ENCODE measurements at regions not wholly inside any gene's neighbourhood (a gene's known extent, or its start where the extent isn't known, plus 50 kb on each side); places are given as distances from the start of the nearest gene placed in this dataset.

DNA sequence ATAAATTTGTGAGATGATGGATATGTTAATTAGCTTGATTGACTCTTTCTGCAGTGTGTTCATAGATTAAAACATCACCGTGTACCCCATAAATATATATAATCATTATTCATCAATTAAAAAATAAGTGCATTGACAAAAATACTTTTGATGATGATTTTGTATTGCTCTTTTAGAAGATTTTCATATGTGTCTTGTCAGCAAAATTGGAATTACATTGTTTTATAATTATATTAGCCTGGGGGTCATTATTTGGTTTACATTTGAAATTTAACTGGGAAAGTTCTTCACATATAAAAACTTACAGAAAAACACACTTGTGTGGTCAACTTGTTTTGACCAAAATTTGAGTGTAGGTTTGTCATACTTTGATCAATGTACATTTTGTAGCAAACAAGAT is 614.6 kb upstream of the ITGA1 start:
- no peak for DNase-seq (ENCODE audit: low read depth)
- H3K4me3 ChIP-seq (ENCODE audit: low read depth, low read length) = no peak overlapping the region
- TF ChIP-seq, protein P1, sequence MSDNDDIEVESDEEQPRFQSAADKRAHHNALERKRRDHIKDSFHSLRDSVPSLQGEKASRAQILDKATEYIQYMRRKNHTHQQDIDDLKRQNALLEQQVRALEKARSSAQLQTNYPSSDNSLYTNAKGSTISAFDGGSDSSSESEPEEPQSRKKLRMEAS (IDR thresholded peaks at IDR 0.05; ENCODE audit: low read depth, low read length) = no peak
- TF ChIP-seq, protein P2, sequence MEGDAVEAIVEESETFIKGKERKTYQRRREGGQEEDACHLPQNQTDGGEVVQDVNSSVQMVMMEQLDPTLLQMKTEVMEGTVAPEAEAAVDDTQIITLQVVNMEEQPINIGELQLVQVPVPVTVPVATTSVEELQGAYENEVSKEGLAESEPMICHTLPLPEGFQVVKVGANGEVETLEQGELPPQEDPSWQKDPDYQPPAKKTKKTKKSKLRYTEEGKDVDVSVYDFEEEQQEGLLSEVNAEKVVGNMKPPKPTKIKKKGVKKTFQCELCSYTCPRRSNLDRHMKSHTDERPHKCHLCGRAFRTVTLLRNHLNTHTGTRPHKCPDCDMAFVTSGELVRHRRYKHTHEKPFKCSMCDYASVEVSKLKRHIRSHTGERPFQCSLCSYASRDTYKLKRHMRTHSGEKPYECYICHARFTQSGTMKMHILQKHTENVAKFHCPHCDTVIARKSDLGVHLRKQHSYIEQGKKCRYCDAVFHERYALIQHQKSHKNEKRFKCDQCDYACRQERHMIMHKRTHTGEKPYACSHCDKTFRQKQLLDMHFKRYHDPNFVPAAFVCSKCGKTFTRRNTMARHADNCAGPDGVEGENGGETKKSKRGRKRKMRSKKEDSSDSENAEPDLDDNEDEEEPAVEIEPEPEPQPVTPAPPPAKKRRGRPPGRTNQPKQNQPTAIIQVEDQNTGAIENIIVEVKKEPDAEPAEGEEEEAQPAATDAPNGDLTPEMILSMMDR (IDR thresholded peaks at IDR 0.05; ENCODE audit: low read depth, low read length) = no peak
- TF ChIP-seq POLR2A (IDR thresholded peaks at IDR 0.05; ENCODE audit: extremely low read depth, insufficient read length) (no peak), MYC (IDR thresholded peaks at IDR 0.05; ENCODE audit: low read depth, low read length) (no peak)

DNA sequence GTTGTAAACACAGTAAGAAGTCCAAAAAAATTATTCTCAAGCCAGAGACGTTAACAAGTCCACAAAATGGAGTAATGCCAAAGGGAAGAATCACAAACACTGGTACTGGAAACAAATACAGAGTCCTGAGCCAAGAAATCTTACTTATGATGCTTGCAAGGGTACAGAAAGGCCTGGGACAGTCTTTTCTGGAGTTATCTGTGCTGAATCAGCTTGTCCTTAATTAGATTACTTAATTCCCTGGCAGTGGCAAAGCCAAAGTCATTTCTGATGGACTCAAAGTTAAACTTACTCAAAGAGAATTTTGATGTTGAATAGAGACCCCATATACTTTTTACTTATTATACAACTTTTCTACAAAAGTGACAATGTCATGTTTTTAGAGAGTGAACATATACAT is 610.5 kb upstream of the ITGA1 start:
- no peak for DNase-seq (ENCODE audit: low read depth)
- H3K4me3 ChIP-seq (ENCODE audit: low read depth, low read length) = no peak overlapping the region
- TF ChIP-seq POLR2A (IDR thresholded peaks at IDR 0.05; ENCODE audit: extremely low read depth, insufficient read length) = no peak
- TF ChIP-seq, protein P2 (IDR thresholded peaks at IDR 0.05; ENCODE audit: low read depth, low read length) = no peak
- no peak for TF ChIP-seq MYC (IDR thresholded peaks at IDR 0.05; ENCODE audit: low read depth, low read length)
- TF ChIP-seq, protein P1 (IDR thresholded peaks at IDR 0.05; ENCODE audit: low read depth, low read length) = no peak

DNA sequence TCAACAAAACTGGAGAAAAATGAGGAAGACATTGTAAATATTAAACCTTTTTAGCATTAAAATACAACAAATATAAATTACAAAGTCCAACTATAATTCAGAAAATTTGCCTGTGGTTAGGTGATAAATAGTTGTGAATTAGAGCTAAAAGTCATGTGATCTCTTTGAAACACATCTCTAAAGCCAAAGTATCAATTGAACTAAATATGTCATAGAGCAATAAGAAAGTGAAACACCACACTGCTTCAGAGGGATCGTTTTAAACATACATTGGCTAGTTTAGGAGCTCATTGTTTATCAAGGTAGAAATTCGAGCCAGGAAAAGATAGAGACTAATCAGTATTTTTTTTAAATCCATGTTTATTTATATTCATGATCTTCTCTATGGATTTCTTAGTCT is 606.3 kb upstream of the ITGA1 start:
- DNase-seq (ENCODE audit: low read depth) = no peak
- no peak overlapping the region for H3K4me3 ChIP-seq (ENCODE audit: low read depth, low read length)
- TF ChIP-seq, protein P2 (IDR thresholded peaks at IDR 0.05; ENCODE audit: low read depth, low read length) = no peak
- TF ChIP-seq MYC (IDR thresholded peaks at IDR 0.05; ENCODE audit: low read depth, low read length) (no peak), POLR2A (IDR thresholded peaks at IDR 0.05; ENCODE audit: extremely low read depth, insufficient read length) (no peak)
- TF ChIP-seq, protein P1 (IDR thresholded peaks at IDR 0.05; ENCODE audit: low read depth, low read length) = no peak

DNA sequence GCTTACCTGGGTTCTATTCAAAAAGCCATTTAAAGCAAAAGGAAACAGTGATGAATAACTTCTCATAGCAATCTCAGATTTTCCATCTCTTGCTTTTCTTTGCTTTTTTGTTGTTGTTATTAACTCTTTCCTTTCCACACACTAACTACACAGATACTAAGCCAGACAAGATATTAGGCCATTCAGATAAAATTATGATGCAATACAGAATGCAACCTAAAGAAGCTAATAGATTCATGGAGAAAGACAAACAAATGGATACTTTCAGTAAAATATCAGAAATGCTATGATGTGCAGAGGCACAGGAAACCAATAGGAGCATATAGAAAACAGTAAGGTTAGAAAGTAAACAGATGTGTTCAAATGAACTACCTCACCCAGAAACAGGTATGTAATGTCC is 597.0 kb upstream of the ITGA1 start:
- H3K4me3 ChIP-seq (ENCODE audit: low read depth, low read length) = no peak overlapping the region
- DNase-seq (ENCODE audit: low read depth) = no peak
- TF ChIP-seq, protein P2 (IDR thresholded peaks at IDR 0.05; ENCODE audit: low read depth, low read length) = no peak
- TF ChIP-seq POLR2A (IDR thresholded peaks at IDR 0.05; ENCODE audit: extremely low read depth, insufficient read length) = no peak
- TF ChIP-seq, protein P1 (IDR thresholded peaks at IDR 0.05; ENCODE audit: low read depth, low read length) = no peak

DNA sequence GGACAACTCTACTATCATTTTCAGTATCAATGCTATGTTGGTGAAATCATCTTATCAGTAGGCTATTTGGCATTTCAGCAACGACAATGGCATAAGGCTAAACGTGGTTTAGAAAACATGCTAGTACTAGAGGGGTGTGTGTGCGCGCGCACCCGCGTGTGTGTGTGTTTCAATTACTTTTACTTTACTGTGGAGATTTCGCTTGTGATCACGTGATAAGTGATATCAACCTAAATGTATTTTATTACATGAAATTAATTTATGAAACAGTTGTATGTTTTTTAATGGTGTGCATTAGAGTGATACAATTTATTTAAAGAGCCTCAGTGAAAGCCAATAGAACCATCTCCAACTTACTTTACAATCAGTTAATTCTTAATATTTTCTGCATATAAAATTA is 587.9 kb upstream of the ITGA1 start:
- TF ChIP-seq, protein P2 (IDR thresholded peaks at IDR 0.05; ENCODE audit: low read depth, low read length) = no peak
- TF ChIP-seq, protein P1 (IDR thresholded peaks at IDR 0.05; ENCODE audit: low read depth, low read length) = no peak
- TF ChIP-seq POLR2A (IDR thresholded peaks at IDR 0.05; ENCODE audit: extremely low read depth, insufficient read length) (no peak), MYC (IDR thresholded peaks at IDR 0.05; ENCODE audit: low read depth, low read length) (no peak)
- no peak overlapping the region for H3K4me3 ChIP-seq (ENCODE audit: low read depth, low read length)
- DNase-seq (ENCODE audit: low read depth) = no peak

DNA sequence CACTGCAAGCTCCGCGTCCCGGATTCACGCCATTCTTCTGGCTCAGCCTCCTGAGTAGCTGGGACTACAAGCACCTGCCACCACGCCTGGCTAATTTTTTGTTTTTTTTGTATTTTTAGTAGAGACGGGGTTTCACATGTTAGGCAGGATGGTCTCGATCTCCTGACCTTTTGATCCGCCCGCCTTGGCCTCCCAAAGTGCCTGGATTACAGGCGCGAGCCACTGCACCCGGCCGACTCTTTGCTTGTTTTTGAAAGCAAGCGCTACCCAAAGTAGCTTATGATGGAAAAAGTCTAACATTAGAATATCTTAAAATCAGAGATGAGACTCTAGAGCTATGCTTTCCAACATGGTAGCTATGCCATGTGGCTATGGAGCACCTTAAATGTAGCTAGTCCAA is 585.5 kb upstream of the ITGA1 start:
- TF ChIP-seq POLR2A (IDR thresholded peaks at IDR 0.05; ENCODE audit: extremely low read depth, insufficient read length) = no peak
- TF ChIP-seq, protein P2 (IDR thresholded peaks at IDR 0.05; ENCODE audit: low read depth, low read length) = no peak
- TF ChIP-seq, protein P1 (IDR thresholded peaks at IDR 0.05; ENCODE audit: low read depth, low read length) = no peak
- TF ChIP-seq MYC (IDR thresholded peaks at IDR 0.05; ENCODE audit: low read depth, low read length) = no peak
- no peak for DNase-seq (ENCODE audit: low read depth)
- no peak overlapping the region for H3K4me3 ChIP-seq (ENCODE audit: low read depth, low read length)

Measured in NB4 (cell line).